ENCODE measurements at regions not wholly inside any gene's neighbourhood (a gene's known extent, or its start where the extent isn't known, plus 50 kb on each side); places are given as distances from the start of the nearest gene placed in this dataset.
"Not testable (repeated sequence)": the region's sequence is repeated elsewhere in the genome, so short reads cannot be mapped to it uniquely, and the experiment has no call there.

DNA sequence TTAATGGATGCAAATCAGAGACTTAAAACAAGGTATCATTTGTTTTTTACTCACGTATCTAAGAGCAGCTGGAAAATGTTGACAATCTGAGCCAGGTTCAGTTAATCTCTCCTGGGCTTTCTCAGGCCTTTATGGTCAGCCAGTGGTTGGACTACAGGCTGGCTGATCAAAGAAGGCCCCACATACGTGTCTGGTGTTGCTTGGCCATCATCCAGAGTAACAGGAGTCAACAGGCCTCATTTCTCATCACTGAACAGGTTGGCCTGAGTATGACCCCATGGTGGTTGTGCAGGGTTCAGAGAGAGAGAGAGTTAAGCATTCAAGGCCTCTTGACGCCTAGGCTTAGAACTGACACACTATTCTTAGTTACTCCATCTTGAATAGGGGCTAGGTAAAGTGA is 97.0 kb upstream of the VLDLR start:
- no peak for DNase-seq

DNA sequence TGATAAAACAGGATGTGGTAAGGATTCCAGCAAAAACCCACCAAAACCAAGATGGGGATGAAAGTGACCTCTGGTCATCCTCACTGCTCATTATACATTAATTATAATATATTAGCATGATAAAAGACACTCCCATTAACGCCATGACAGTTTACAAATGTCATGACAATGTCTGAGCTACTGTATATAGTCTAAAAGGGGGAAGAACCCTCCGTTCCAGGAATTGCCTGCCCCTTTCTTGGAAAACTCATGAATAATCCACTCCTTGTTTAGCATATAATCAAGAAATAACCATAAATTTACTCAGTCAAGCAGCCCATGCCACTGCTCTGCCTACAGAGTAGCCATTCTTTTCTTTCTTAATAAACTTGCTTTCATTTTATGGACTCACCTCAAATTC is 96.4 kb upstream of the VLDLR start:
- DNase-seq: no peak

GRCh38 chr9:2526071-2526828 is 95.3 kb upstream of the VLDLR start:
- DNase-seq: no peak

DNA sequence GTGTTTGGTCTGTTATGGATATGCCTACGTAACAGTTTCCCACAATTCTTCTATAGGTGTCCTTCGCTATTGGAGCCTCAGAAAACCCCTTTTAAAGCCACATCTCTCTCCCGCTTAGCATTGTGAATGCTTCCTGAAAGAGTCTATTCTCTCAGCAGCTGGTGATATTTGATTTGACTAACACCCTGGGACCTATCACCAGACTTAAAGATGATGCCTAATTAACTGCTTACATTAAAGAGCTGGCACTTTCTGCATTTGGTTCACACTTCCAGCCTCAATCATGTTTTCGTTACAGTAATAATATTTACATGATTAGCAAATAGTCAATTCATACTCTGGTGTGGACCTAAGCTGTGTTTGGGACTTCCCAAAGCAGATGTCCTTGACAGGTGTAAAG is 90.1 kb upstream of the VLDLR start:
- DNase-seq: no peak

GRCh38 chr9:2536511-2536910 is 85.1 kb upstream of the VLDLR start:
- no peak for DNase-seq

DNA sequence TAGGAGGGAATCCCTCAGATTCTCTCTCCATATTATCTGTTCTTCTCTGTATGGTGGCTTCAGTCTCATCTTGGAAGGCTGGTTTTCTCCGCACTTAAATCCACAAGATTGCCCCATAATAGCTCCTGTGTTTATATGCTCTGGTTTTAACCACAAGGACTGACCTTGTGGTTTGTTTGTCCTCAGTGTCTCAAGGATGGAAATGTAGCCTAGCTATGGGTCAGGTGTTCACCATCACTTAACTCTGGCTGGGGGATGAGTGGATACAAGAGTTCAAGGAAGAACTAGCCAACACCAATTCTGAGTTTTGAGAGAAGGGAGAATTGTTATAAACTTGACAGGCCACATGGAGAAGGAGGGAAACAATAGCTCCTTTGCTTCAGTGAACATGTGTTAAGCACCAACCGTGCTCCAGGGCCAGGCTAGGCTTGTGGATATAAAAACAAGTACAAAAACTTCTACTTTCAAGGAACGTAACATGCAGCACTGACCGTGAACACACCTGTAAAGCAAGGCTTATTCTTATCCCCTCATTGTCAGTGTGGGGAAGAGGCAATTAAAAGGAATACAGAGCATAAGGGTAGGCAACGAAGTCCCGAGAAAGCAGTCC is 75.6 kb upstream of the VLDLR start:
- no peak for DNase-seq

- DNase-seq: not testable (repeated sequence)
Observed at GRCh38 chr9:2555899-2556600, 65.5 kb upstream of the VLDLR start.

GRCh38 chr9:2557693-2558092 is 63.9 kb upstream of the VLDLR start:
- no peak for DNase-seq

- no peak for DNase-seq
Observed at GRCh38 chr9:2559192-2560152, 62.1 kb upstream of the VLDLR start.

- DNase-seq: no peak
Observed at GRCh38 chr9:2560180-2560579, 61.4 kb upstream of the VLDLR start.

GRCh38 chr9:2565676-2566340 is 55.8 kb upstream of the VLDLR start:
- DNase-seq: no peak

GRCh38 chr9:2567922-2568321 is 53.7 kb upstream of the VLDLR start:
- no peak for DNase-seq

DNA sequence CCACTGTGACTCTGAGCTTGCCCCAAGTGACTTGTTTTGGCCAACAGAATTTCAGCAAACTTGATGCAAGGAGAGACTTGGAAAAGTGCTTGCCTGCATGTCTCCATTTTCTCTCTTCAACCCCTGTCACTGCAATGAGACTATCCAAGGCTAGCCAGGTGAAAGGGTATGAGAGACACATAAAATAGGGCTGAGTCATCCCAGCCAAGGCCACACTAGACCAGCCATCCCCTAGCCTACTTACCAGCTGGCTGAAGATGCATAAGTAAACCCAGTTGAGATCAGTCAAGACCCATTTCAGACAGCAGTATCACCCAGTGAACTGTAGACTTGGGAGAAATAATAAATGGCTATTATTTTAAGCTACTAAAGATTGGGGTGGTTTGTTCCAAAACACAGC is 52.9 kb upstream of the VLDLR start:
- no peak for DNase-seq

DNA sequence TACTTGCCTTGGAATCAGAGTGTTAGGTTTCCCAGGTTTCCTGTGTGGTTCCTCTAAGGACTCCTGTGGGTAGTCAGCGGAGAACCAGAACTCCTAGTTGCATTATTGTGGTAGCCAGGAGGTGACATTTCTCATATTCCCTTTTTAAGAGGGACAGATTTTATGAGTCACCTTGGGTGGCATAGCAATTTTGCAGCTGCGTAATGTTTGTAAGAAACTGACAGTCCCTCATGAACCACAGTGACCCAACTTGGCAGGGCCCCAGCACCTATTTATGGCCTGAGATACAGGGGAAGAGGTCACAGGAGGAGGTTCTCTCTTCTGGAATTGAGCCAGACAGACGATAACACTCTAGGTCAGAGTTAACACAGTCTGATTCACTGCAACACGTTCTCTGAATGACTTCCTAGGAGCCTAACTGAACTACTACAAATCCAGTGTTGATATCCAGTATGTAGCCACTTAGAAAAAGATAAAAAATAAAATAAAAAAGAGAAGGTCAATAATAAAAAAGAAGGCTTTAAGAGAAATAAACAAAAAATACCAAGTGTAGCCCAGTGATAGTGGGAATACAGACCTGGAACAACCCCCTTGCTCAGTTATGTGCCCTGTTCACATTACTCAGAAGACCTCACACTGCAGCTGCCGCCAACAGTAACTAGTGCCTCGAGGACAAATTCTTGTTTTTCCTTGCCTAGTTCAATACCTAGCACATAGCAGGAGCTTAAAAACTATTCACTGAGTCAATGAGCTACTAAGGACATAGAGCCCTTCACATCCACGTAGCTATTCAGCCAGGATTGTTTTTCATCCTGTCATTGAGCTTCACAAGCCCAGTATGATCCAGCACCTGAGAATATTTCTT is 50.7 kb upstream of the VLDLR start:
- DNase-seq: peak; percentile 46
